Activated naive CD4-positive, alpha-beta T cell treated with anti-CD3 and anti-CD28 coated beads, Interleukin-2, amount 10 ng/mL, durations not matched to agents 7 days and 5 days (primary cell): ENCODE measurements at regions not wholly inside any gene's neighbourhood (a gene's known extent, or its start where the extent isn't known, plus 50 kb on each side); places are given as distances from the start of the nearest gene placed in this dataset.
"Not testable (repeated sequence)": the region's sequence is repeated elsewhere in the genome, so short reads cannot be mapped to it uniquely, and the experiment has no call there.

Experiments
- CTCF ChIA-PET: fragments of 350-600 bp; sonication (Branson Sonifier 250); formaldehyde crosslinking; loops from one replicate; lab custom pipeline; 2021; ENCODE audit warnings: antibody characterized with exemption; lab: Charles Lee
- DNase-seq: peaks from one replicate; pipeline ENCODE4 v3.0.0-alpha.2; 2020
- H3K27ac Mint-ChIP-seq: one replicate; pipeline ENCODE4 v1.8.0; 2021; ENCODE audit warnings: mild to moderate bottlenecking, moderate library complexity, mixed read lengths
- H3K27me3 Mint-ChIP-seq: one replicate; pipeline ENCODE4 v1.8.0; 2021; ENCODE audit warnings: mild to moderate bottlenecking, mixed read lengths
- H3K36me3 Mint-ChIP-seq: one replicate; pipeline ENCODE4 v1.8.0; 2021; ENCODE audit warnings: mixed read lengths
- H3K4me1 Mint-ChIP-seq: one replicate; pipeline ENCODE4 v1.8.0; 2021; ENCODE audit warnings: mixed read lengths
- H3K4me3 Mint-ChIP-seq: one replicate; pipeline ENCODE4 v1.8.0; 2021; ENCODE audit warnings: mild to moderate bottlenecking, moderate library complexity, mixed read lengths
- H3K9me3 Mint-ChIP-seq: one replicate; pipeline ENCODE4 v1.8.0; 2021; ENCODE audit warnings: mixed read lengths

GRCh38 chr11:43194459-43194858 lies 117.3 kb upstream of the API5 start:
- H3K4me3 Mint-ChIP-seq, H3K36me3 Mint-ChIP-seq, CTCF ChIA-PET, H3K27ac Mint-ChIP-seq, DNase-seq, H3K9me3 Mint-ChIP-seq, H3K4me1 Mint-ChIP-seq, H3K27me3 Mint-ChIP-seq: not testable (repeated sequence)

- Mint-ChIP-seq H3K4me3 (no peak overlapping the region), H3K27ac (no peak overlapping the region), H3K36me3 (no peaks in the 10 kb centered on the region), H3K27me3 (no peaks in the 10 kb centered on the region), H3K4me1 (no peaks in the 10 kb centered on the region), H3K9me3 (peaks cover 2% of the 10 kb centered on the region)
- DNase-seq = no peak
- CTCF ChIA-PET = no interaction called here
Observed at GRCh38 chr11:43197379-43197778, 114.4 kb upstream of the API5 start.

GRCh38 chr11:43200031-43200430 lies 111.8 kb upstream of the API5 start:
- CTCF ChIA-PET = no interaction called here
- Mint-ChIP-seq H3K9me3 (peaks cover 2% of the 10 kb centered on the region), H3K27ac (no peak overlapping the region), H3K36me3 (no peaks in the 10 kb centered on the region), H3K4me3 (no peak overlapping the region), H3K4me1 (no peaks in the 10 kb centered on the region), H3K27me3 (no peaks in the 10 kb centered on the region)
- no peak for DNase-seq

- no peaks in the 10 kb centered on the region for H3K27me3 Mint-ChIP-seq
- H3K36me3 Mint-ChIP-seq = no peaks in the 10 kb centered on the region
- peaks cover 15% of the 10 kb centered on the region for H3K9me3 Mint-ChIP-seq
- no peaks in the 10 kb centered on the region for H3K4me1 Mint-ChIP-seq
- DNase-seq = no peak
- no peak overlapping the region for H3K4me3 Mint-ChIP-seq
- CTCF ChIA-PET = no interaction called here
- H3K27ac Mint-ChIP-seq = no peak overlapping the region
Observed at GRCh38 chr11:43212279-43212678, 99.5 kb upstream of the API5 start.

- no peak for DNase-seq
- Mint-ChIP-seq H3K27ac (no peak overlapping the region), H3K36me3 (no peaks in the 10 kb centered on the region), H3K9me3 (peaks cover 11% of the 10 kb centered on the region), H3K4me3 (no peak overlapping the region), H3K27me3 (no peaks in the 10 kb centered on the region), H3K4me1 (no peaks in the 10 kb centered on the region)
- CTCF ChIA-PET = no interaction called here
Observed at GRCh38 chr11:43214471-43214870, 97.3 kb upstream of the API5 start.

GRCh38 chr11:43217849-43218248 lies 93.9 kb upstream of the API5 start:
- Mint-ChIP-seq H3K9me3 (peaks cover 4% of the 10 kb centered on the region), H3K27me3 (no peaks in the 10 kb centered on the region), H3K4me3 (no peak overlapping the region), H3K4me1 (no peaks in the 10 kb centered on the region), H3K36me3 (no peaks in the 10 kb centered on the region), H3K27ac (no peak overlapping the region)
- CTCF ChIA-PET = no interaction called here
- no peak for DNase-seq

- no peak overlapping the region for H3K27ac Mint-ChIP-seq
- H3K27me3 Mint-ChIP-seq = no peaks in the 10 kb centered on the region
- CTCF ChIA-PET = no interaction called here
- no peaks in the 10 kb centered on the region for H3K4me1 Mint-ChIP-seq
- DNase-seq = no peak
- peaks cover 2% of the 10 kb centered on the region for H3K9me3 Mint-ChIP-seq
- no peak overlapping the region for H3K4me3 Mint-ChIP-seq
- no peaks in the 10 kb centered on the region for H3K36me3 Mint-ChIP-seq
Observed at GRCh38 chr11:43222215-43222614, 89.6 kb upstream of the API5 start.

GRCh38 chr11:43223026-43223425 lies 88.8 kb upstream of the API5 start:
- Mint-ChIP-seq H3K4me1 (no peaks in the 10 kb centered on the region), H3K27ac (no peak overlapping the region), H3K27me3 (no peaks in the 10 kb centered on the region), H3K36me3 (no peaks in the 10 kb centered on the region), H3K4me3 (no peak overlapping the region), H3K9me3 (peaks cover 2% of the 10 kb centered on the region)
- CTCF ChIA-PET = no interaction called here
- DNase-seq = no peak

- H3K27me3 Mint-ChIP-seq = no peaks in the 10 kb centered on the region
- H3K27ac Mint-ChIP-seq = no peak overlapping the region
- H3K9me3 Mint-ChIP-seq = no peaks in the 10 kb centered on the region
- no peaks in the 10 kb centered on the region for H3K4me1 Mint-ChIP-seq
- H3K36me3 Mint-ChIP-seq = no peaks in the 10 kb centered on the region
- CTCF ChIA-PET = no interaction called here
- DNase-seq = no peak
- no peak overlapping the region for H3K4me3 Mint-ChIP-seq
Observed at GRCh38 chr11:43234881-43235280, 76.9 kb upstream of the API5 start.

GRCh38 chr11:43238341-43238740 lies 73.5 kb upstream of the API5 start:
- Mint-ChIP-seq H3K36me3 (no peaks in the 10 kb centered on the region), H3K9me3 (no peaks in the 10 kb centered on the region), H3K27me3 (no peaks in the 10 kb centered on the region), H3K4me1 (no peaks in the 10 kb centered on the region), H3K27ac (no peak overlapping the region), H3K4me3 (no peak overlapping the region)
- no peak for DNase-seq
- CTCF ChIA-PET = no interaction called here

GRCh38 chr11:43239791-43240190 lies 72.0 kb upstream of the API5 start:
- H3K4me1 Mint-ChIP-seq = no peaks in the 10 kb centered on the region
- DNase-seq = no peak
- no peaks in the 10 kb centered on the region for H3K9me3 Mint-ChIP-seq
- CTCF ChIA-PET = no interaction called here
- H3K36me3 Mint-ChIP-seq = no peaks in the 10 kb centered on the region
- H3K27me3 Mint-ChIP-seq = peaks cover 4% of the 10 kb centered on the region
- H3K27ac Mint-ChIP-seq = no peak overlapping the region
- H3K4me3 Mint-ChIP-seq = no peak overlapping the region

GRCh38 chr11:43242401-43242800 lies 69.4 kb upstream of the API5 start:
- DNase-seq = no peak
- Mint-ChIP-seq H3K9me3 (no peaks in the 10 kb centered on the region), H3K27ac (no peak overlapping the region), H3K36me3 (no peaks in the 10 kb centered on the region), H3K27me3 (peaks cover 4% of the 10 kb centered on the region), H3K4me3 (no peak overlapping the region), H3K4me1 (no peaks in the 10 kb centered on the region)
- CTCF ChIA-PET = no interaction called here

- no peaks in the 10 kb centered on the region for H3K9me3 Mint-ChIP-seq
- CTCF ChIA-PET = no interaction called here
Observed at GRCh38 chr11:43243927-43244326, 67.9 kb upstream of the API5 start.

GRCh38 chr11:43245466-43245865 lies 66.3 kb upstream of the API5 start:
- no peak for DNase-seq
- H3K36me3 Mint-ChIP-seq = no peaks in the 10 kb centered on the region
- no peak overlapping the region for H3K4me3 Mint-ChIP-seq
- H3K27ac Mint-ChIP-seq = no peak overlapping the region
- H3K4me1 Mint-ChIP-seq = no peaks in the 10 kb centered on the region
- H3K9me3 Mint-ChIP-seq = no peaks in the 10 kb centered on the region
- CTCF ChIA-PET = no interaction called here
- H3K27me3 Mint-ChIP-seq = peaks cover 4% of the 10 kb centered on the region

More at GRCh38 chr11:43243927-43244326, 67.9 kb upstream of the API5 start:
- Mint-ChIP-seq H3K27me3 (peaks cover 4% of the 10 kb centered on the region), H3K36me3 (no peaks in the 10 kb centered on the region), H3K4me1 (no peaks in the 10 kb centered on the region), H3K4me3 (no peak overlapping the region), H3K27ac (no peak overlapping the region)
- DNase-seq = no peak

- CTCF ChIA-PET = no interaction called here
- no peaks in the 10 kb centered on the region for H3K9me3 Mint-ChIP-seq
- no peak overlapping the region for H3K27ac Mint-ChIP-seq
- DNase-seq = no peak
- no peaks in the 10 kb centered on the region for H3K27me3 Mint-ChIP-seq
- no peaks in the 10 kb centered on the region for H3K36me3 Mint-ChIP-seq
- no peak overlapping the region for H3K4me3 Mint-ChIP-seq
- H3K4me1 Mint-ChIP-seq = no peaks in the 10 kb centered on the region
Observed at GRCh38 chr11:43250309-43250708, 61.5 kb upstream of the API5 start.

- no peak for DNase-seq
- H3K4me1 Mint-ChIP-seq = no peaks in the 10 kb centered on the region
- CTCF ChIA-PET = no interaction called here
Observed at GRCh38 chr11:43261775-43262174, 50.0 kb upstream of the API5 start.

More at GRCh38 chr11:43261775-43262174, 50.0 kb upstream of the API5 start:
- Mint-ChIP-seq H3K27me3 (no peaks in the 10 kb centered on the region), H3K36me3 (no peaks in the 10 kb centered on the region), H3K9me3 (no peaks in the 10 kb centered on the region), H3K4me3 (no peak overlapping the region), H3K27ac (no peak overlapping the region)
